ENCODE measurements at regions not wholly inside any gene's neighbourhood (a gene's known extent, or its start where the extent isn't known, plus 50 kb on each side); places are given as distances from the start of the nearest gene placed in this dataset.

GRCh38 chr9:78982849-78983248, 588.9 kb upstream of the TLE4 start:
- no peak for TF ChIP-seq POLR2A (IDR thresholded peaks at IDR 0.05; ENCODE audit: low read depth, low read length)
- TF ChIP-seq CTCF (IDR thresholded peaks at IDR 0.05; ENCODE audit: extremely low read depth in 1 of 2, insufficient read depth in 1 of 2, low read depth in 1 of 2, low read length in 2 of 2), result no peak
- no peak for TF ChIP-seq POLR2AphosphoS5 (IDR thresholded peaks at IDR 0.05; ENCODE audit: insufficient read depth, low read depth, low read length)
- TF ChIP-seq EZH2 (IDR thresholded peaks at IDR 0.05; ENCODE audit: borderline replicate concordance, low read depth, low read length, severe bottlenecking), result no peak
